Endothelial cell of umbilical vein (primary cell): ENCODE measurements at regions not wholly inside any gene's neighbourhood (a gene's known extent, or its start where the extent isn't known, plus 50 kb on each side); places are given as distances from the start of the nearest gene placed in this dataset.

ENCODE experiments used
- BruUV-seq: library from RNA; stranded (reverse); fragments of 400-500 nt; replicated peaks from 2 replicates; lab custom pipeline; 2021; lab: Mats Ljungman, UMichigan
- CTCF ChIA-PET: fragments of 300-600, 350-600 bp; sonication (Branson Sonifier 250); formaldehyde crosslinking; loops from one replicate; lab custom pipeline; 2021; ENCODE audit warnings: antibody characterized with exemption, inconsistent platforms; lab: Charles Lee
- POLR2A ChIA-PET: fragments of 300-600, 350-600 bp; sonication (Branson Sonifier 250); formaldehyde crosslinking; loops from one replicate; lab custom pipeline; 2021; ENCODE audit warnings: antibody characterized with exemption, inconsistent platforms; lab: Charles Lee
- DNase-seq: peaks from one replicate; pipeline ENCODE4 v3.0.0-alpha.2; 2011; ENCODE audit warnings: low read depth, low spot score
- FAIRE-seq: peaks from 2 replicates; lab custom pipeline; 2011; peaks lifted over from hg19 to GRCh38; lab: Jason Lieb, UNC
- H2AFZ ChIP-seq: 2 replicates; pipeline ENCODE4 v1.6.0; 2012; ENCODE audit warnings: low read depth, low read length, control low read depth, inconsistent platforms
- H3K27ac ChIP-seq: 2 replicates; pipeline ENCODE4 v1.5.1; 2011; ENCODE audit warnings: low read depth, mild to moderate bottlenecking, control low read depth, low read length, moderate library complexity; ENCODE audit not compliant: insufficient read depth
- H3K27me3 ChIP-seq, 2 experiments: 2 replicates each; pipeline versions ENCODE4 v1.6.0 to v1.6.1; 2011; ENCODE audit warnings: low read length in 2 of 2, mixed read lengths in 1 of 2; ENCODE audit not compliant: control insufficient read depth in 2 of 2, insufficient read depth in 2 of 2
- H3K36me3 ChIP-seq, 2 experiments: 2 replicates in 1 of 2; 3 replicates in 1 of 2; pipeline ENCODE4 v1.5.1; 2011; ENCODE audit warnings: low read length in 2 of 2, mild to moderate bottlenecking in 1 of 2, moderate library complexity in 1 of 2; ENCODE audit not compliant: control insufficient read depth in 2 of 2, insufficient read depth in 2 of 2; ENCODE audit errors: extremely low read depth in 1 of 2
- H3K4me1 ChIP-seq: 3 replicates; pipeline ENCODE4 v1.5.1; 2011; ENCODE audit warnings: mild to moderate bottlenecking, low read length; ENCODE audit not compliant: control insufficient read depth, insufficient read depth; ENCODE audit errors: extremely low read depth
- H3K4me2 ChIP-seq: 2 replicates; pipeline ENCODE4 v1.6.1; 2011; ENCODE audit warnings: low read length, control low read depth, mixed read lengths; ENCODE audit not compliant: insufficient read depth
- H3K4me3 ChIP-seq, 3 experiments: fragments of 200-600 bp in 1 of 3; sonication (generic), shearing (Covaris generic) in 1 of 3; replicated peaks in 1 of 3; 2 replicates each; pipeline ENCODE4 v1.5.1; 2011 to 2016; ENCODE audit warnings: control low read depth in 3 of 3, low read length in 3 of 3, mild to moderate bottlenecking in 2 of 3, inconsistent platforms in 1 of 3, low read depth in 1 of 3, moderate library complexity in 1 of 3; ENCODE audit not compliant: insufficient read depth in 1 of 3
- H3K79me2 ChIP-seq: 2 replicates; pipeline ENCODE4 v1.6.0; 2012; ENCODE audit warnings: low read length, inconsistent platforms; ENCODE audit not compliant: control insufficient read depth, insufficient read depth
- H3K9ac ChIP-seq: replicated peaks from 2 replicates; pipeline ENCODE3; 2011; ENCODE audit warnings: low read length, control low read depth; ENCODE audit not compliant: insufficient read depth; ENCODE audit errors: extremely low read depth
- H3K9me1 ChIP-seq: replicated peaks from 3 replicates; pipeline ENCODE4 v1.6.0; 2011; ENCODE audit warnings: mild to moderate bottlenecking, low read length; ENCODE audit not compliant: control insufficient read depth, insufficient read depth; ENCODE audit errors: extremely low read depth
- H3K9me3 ChIP-seq: replicated peaks from 2 replicates; pipeline ENCODE4 v1.5.1; 2012; ENCODE audit warnings: low read length, inconsistent platforms; ENCODE audit not compliant: control insufficient read depth, insufficient read depth
- H4K20me1 ChIP-seq: replicated peaks from 2 replicates; pipeline ENCODE3; 2011; ENCODE audit warnings: mild to moderate bottlenecking, low read length; ENCODE audit not compliant: control insufficient read depth, insufficient read depth; ENCODE audit errors: extremely low read depth
- EZH2 ChIP-seq: IDR thresholded peaks from 2 replicates; pipeline ENCODE4 v1.6.1; 2012; ENCODE audit warnings: borderline replicate concordance, low read depth, mild to moderate bottlenecking, moderate library complexity, low read length, inconsistent platforms; ENCODE audit not compliant: severe bottlenecking
- FOS ChIP-seq: IDR thresholded peaks from 2 replicates; pipeline ENCODE4 v1.6.1; 2011; ENCODE audit warnings: mild to moderate bottlenecking, low read length, moderate library complexity, borderline replicate concordance; ENCODE audit not compliant: insufficient read depth
- GATA2 ChIP-seq: IDR thresholded peaks from 2 replicates; pipeline ENCODE4 v1.7.0; 2011; ENCODE audit warnings: low read depth, mild to moderate bottlenecking, moderate library complexity, mixed read lengths, low read length; ENCODE audit not compliant: insufficient read length, insufficient read depth
- JUN ChIP-seq: IDR thresholded peaks from 2 replicates; pipeline ENCODE4 v1.6.1; 2011; ENCODE audit warnings: borderline replicate concordance, low read depth; ENCODE audit not compliant: insufficient read length, insufficient read depth
- MYC ChIP-seq: IDR thresholded peaks from one replicate; pipeline ENCODE4 v1.6.1; 2011; ENCODE audit warnings: mild to moderate bottlenecking, low read depth, low read length
- POLR2A ChIP-seq: IDR thresholded peaks from 2 replicates; pipeline ENCODE4 v1.6.1; 2012; ENCODE audit warnings: low read depth, mild to moderate bottlenecking, control low read depth, low read length
- POLR2AphosphoS5 ChIP-seq: IDR thresholded peaks from 2 replicates; pipeline ENCODE4 v1.6.1; 2012; ENCODE audit warnings: low read depth, mild to moderate bottlenecking, control low read depth, low read length, moderate library complexity; ENCODE audit not compliant: insufficient read depth
- dilution Hi-C: fragments of 300-500 bp; cut with MboI; formaldehyde crosslinking; loops from one replicate; pipeline ENCODE4 v1.15.0; 2019; ENCODE audit warnings: low sequenced_read_pairs; ENCODE audit not compliant: extremely low pct_ligation_motif_present
- intact Hi-C: fragments of 100-400 bp; cut with micrococcal nuclease; formaldehyde crosslinking; loops from one replicate; pipeline ENCODE4 v1.10.0; 2022
- TF ChIP-seq, protein P1 (sequence below), 2 donors: IDR thresholded peaks; 1 replicate in 1 of 2; 2 replicates in 1 of 2; pipeline ENCODE4 v1.5.1; 2011; ENCODE audit warnings: low read length in 2 of 2, mild to moderate bottlenecking in 2 of 2, moderate library complexity in 2 of 2, control low read depth in 1 of 2, inconsistent platforms in 1 of 2, low read depth in 1 of 2; ENCODE audit not compliant: insufficient read depth in 1 of 2; ENCODE audit errors: extremely low read depth in 1 of 2
- TF ChIP-seq, protein P2 (sequence below): IDR thresholded peaks from 2 replicates; pipeline ENCODE4 v1.6.1; 2011; ENCODE audit not compliant: insufficient read depth, insufficient read length

DNA sequence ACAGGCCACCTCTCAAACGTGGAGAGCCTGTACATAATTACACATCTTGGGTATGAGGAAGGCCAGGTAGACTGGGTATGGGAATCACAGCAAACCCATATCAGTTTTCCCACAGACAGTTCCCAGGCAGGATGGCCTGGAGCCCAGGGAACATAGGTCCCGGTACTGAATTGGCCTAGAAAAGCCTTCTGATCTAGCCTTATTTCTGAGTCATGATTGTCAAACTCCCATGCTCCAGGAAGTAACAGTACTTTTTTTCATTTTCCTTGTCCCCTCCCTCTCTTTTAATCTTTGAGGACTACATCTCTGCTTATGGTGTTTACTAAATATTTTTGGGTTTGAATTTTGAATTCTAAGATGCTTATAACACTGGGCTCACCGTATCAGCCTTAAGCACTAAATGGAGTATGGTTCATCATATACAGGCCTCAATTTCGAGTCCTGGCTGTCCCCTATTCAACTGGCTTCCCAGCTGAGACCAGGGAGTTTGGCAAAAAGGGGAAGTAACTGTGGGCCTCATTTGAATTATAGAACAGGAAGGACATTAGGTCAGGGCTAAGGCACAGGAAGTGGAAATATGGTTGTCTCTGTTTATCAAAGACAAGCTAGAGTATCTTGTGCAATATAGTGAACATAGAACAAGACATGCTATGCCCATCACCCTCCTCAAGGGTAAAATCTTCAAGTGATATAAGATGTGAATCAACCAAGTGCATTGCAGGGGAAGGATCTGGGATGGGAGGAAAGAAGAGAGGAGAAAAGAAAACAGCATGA, 494.6 kb downstream of the NTRK3 start:
- no peaks in the 10 kb centered on the region for H3K9me3 ChIP-seq
- DNase-seq: no peak
- POLR2A ChIA-PET: no interaction called here
- no peaks in the 10 kb centered on the region for H3K9me1 ChIP-seq
- BruUV-seq: no TSS peak
- TF ChIP-seq POLR2A: no peak
- TF ChIP-seq, protein P1, sequence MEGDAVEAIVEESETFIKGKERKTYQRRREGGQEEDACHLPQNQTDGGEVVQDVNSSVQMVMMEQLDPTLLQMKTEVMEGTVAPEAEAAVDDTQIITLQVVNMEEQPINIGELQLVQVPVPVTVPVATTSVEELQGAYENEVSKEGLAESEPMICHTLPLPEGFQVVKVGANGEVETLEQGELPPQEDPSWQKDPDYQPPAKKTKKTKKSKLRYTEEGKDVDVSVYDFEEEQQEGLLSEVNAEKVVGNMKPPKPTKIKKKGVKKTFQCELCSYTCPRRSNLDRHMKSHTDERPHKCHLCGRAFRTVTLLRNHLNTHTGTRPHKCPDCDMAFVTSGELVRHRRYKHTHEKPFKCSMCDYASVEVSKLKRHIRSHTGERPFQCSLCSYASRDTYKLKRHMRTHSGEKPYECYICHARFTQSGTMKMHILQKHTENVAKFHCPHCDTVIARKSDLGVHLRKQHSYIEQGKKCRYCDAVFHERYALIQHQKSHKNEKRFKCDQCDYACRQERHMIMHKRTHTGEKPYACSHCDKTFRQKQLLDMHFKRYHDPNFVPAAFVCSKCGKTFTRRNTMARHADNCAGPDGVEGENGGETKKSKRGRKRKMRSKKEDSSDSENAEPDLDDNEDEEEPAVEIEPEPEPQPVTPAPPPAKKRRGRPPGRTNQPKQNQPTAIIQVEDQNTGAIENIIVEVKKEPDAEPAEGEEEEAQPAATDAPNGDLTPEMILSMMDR (IDR thresholded peaks at IDR 0.05; ENCODE audit: extremely low read depth in 1 of 2, insufficient read depth in 1 of 2, low read depth in 1 of 2, low read length in 2 of 2): no peak
- no peak for TF ChIP-seq EZH2
- TF ChIP-seq, protein P2, sequence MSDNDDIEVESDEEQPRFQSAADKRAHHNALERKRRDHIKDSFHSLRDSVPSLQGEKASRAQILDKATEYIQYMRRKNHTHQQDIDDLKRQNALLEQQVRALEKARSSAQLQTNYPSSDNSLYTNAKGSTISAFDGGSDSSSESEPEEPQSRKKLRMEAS: no peak
- no peak for TF ChIP-seq FOS
- TF ChIP-seq JUN: no peak
- TF ChIP-seq MYC: no peak
- no peak for TF ChIP-seq GATA2
- no peak for TF ChIP-seq POLR2AphosphoS5
- dilution Hi-C loops (no loop called here), intact Hi-C loops (no loop called here)
- FAIRE-seq: no peak
- no peaks in the 10 kb centered on the region for H3K79me2 ChIP-seq
- H3K4me3 ChIP-seq: no peak overlapping the region
- H3K27me3 ChIP-seq: no peaks in the 10 kb centered on the region
- peak overlapping the region; percentile 59 for H2AFZ ChIP-seq
- H3K4me1 ChIP-seq: peaks cover 5% of the 10 kb centered on the region
- H3K36me3 ChIP-seq: no peaks in the 10 kb centered on the region
- CTCF ChIA-PET: no interaction called here
- no peak overlapping the region for H3K4me2 ChIP-seq
- no peak overlapping the region for H3K27ac ChIP-seq
- H4K20me1 ChIP-seq: no peaks in the 10 kb centered on the region
- no peak overlapping the region for H3K9ac ChIP-seq
